ENCODE measurements at regions not wholly inside any gene's neighbourhood (a gene's known extent, or its start where the extent isn't known, plus 50 kb on each side); places are given as distances from the start of the nearest gene placed in this dataset.

DNA sequence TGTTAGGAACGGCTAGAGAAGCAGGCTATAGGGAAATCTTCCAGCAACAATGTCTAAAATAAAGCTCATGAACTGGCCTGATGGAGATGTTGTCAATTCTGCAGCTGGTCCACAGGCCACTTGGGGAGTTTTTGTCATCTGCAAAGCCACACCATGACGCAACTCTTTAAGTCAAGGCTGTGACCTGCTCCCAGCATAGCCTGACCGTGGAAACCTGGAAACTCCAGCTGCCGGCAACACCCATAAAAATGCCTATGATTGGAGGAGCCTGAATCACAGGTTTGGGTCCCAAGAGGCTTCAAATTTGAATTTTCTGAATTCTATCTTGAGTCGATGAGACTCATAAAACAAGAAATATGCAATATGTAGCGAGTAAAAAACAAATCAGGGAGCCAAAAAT, 969.2 kb upstream of the PRKX start:
- no peak overlapping the region for H3K27ac ChIP-seq
- no peak overlapping the region for H3K4me3 ChIP-seq (ENCODE audit: low read depth, low read length)
- H3K27me3 ChIP-seq (ENCODE audit: control insufficient read depth, insufficient read depth, low read length), result no peaks in the 10 kb centered on the region
- no peaks in the 10 kb centered on the region for H3K4me1 ChIP-seq
- no peaks in the 10 kb centered on the region for H3K79me2 ChIP-seq
- H3K9me3 ChIP-seq (ENCODE audit: control insufficient read depth, low read length), result no peaks in the 10 kb centered on the region
- H3K4me2 ChIP-seq (ENCODE audit: low read length), result no peak overlapping the region
- H3K36me3 ChIP-seq (ENCODE audit: control insufficient read depth, insufficient read depth, low read length), result no peaks in the 10 kb centered on the region
- TF ChIP-seq, protein P1, sequence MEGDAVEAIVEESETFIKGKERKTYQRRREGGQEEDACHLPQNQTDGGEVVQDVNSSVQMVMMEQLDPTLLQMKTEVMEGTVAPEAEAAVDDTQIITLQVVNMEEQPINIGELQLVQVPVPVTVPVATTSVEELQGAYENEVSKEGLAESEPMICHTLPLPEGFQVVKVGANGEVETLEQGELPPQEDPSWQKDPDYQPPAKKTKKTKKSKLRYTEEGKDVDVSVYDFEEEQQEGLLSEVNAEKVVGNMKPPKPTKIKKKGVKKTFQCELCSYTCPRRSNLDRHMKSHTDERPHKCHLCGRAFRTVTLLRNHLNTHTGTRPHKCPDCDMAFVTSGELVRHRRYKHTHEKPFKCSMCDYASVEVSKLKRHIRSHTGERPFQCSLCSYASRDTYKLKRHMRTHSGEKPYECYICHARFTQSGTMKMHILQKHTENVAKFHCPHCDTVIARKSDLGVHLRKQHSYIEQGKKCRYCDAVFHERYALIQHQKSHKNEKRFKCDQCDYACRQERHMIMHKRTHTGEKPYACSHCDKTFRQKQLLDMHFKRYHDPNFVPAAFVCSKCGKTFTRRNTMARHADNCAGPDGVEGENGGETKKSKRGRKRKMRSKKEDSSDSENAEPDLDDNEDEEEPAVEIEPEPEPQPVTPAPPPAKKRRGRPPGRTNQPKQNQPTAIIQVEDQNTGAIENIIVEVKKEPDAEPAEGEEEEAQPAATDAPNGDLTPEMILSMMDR (IDR thresholded peaks at IDR 0.05), result no peak
- no peak overlapping the region for H2AFZ ChIP-seq
- H3K9ac ChIP-seq, result no peak overlapping the region

DNA sequence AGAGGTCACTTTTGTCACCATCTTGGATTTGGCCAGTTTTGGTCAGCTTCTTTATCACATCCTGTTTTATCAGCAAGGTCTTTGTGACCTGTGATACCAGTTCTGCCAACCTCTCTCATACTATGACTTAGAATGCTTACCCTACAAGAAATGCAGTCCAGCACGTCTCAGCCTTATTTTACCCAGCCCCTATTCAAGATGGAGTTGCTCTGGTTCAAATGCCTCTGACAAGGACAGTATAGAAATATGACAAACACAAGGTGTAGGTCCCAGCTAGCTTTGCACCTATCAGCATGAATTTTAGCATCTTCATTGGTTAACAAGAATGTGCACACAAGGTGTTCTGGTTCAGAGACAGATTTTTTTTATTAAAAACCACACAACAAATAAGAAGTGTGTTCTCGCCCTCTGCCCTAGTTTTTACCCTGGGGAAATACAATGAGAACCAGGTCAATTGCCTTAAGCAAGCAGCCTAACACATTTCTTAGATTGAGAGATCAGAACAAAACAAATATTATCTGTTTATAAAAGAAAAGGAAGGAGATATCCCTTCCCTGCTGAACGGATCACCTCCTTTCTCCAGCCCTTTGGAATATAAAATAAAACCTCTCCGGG, 962.3 kb upstream of the PRKX start:
- H3K27ac ChIP-seq, result no peak overlapping the region
- no peaks in the 10 kb centered on the region for H3K9me3 ChIP-seq (ENCODE audit: control insufficient read depth, low read length)
- H3K4me1 ChIP-seq, result no peaks in the 10 kb centered on the region
- TF ChIP-seq, protein P1 (IDR thresholded peaks at IDR 0.05), result no peak
- H3K27me3 ChIP-seq (ENCODE audit: control insufficient read depth, insufficient read depth, low read length), result no peaks in the 10 kb centered on the region
- no peak overlapping the region for H3K4me2 ChIP-seq (ENCODE audit: low read length)
- H3K9ac ChIP-seq, result no peak overlapping the region
- H3K79me2 ChIP-seq, result no peaks in the 10 kb centered on the region
- no peaks in the 10 kb centered on the region for H3K36me3 ChIP-seq (ENCODE audit: control insufficient read depth, insufficient read depth, low read length)
- H2AFZ ChIP-seq, result no peak overlapping the region
- no peak overlapping the region for H3K4me3 ChIP-seq (ENCODE audit: low read depth, low read length)

DNA sequence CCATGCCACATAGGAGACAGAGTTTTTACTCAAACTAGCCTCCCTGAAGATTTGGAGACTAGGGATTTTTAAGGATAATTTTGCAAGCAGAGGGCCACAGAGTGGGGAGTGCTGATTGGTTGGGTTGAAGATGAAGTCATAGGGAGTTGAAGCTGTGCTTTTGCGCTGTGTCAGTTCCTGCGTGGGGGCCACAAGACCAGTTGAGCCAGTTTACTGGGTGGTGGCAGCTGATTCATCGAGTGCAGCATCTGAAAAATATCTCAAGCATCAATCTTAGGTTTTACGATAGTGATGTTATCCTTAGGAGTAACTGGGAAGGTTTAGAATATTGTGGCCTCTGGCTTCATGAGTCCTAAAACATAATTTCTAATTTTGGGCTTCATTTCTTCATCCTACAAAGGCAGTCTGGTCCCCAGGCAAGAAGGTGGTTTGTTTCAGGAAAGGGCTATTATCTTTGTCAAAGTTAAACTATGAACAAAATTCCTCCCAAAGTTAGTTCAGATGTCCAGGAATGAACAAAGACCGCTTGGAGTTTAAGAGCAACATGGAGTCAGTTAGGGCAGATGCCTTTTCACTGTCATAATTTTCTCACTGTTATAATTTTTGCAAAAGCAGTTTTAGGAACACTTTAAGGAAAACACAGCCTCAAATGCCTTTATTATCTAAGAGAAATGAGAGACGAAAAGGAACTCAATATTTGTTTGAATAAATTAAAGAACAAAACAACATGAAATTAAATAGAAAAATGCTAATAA, 960.8 kb upstream of the PRKX start:
- Histone ChIP-seq H3K79me2 (no peaks in the 10 kb centered on the region), H2AFZ (no peak overlapping the region), H3K4me2 (ENCODE audit: low read length) (no peak overlapping the region), H3K27ac (no peak overlapping the region), H3K9ac (no peak overlapping the region), H3K36me3 (ENCODE audit: control insufficient read depth, insufficient read depth, low read length) (no peaks in the 10 kb centered on the region), H3K4me1 (no peaks in the 10 kb centered on the region), H3K27me3 (ENCODE audit: control insufficient read depth, insufficient read depth, low read length) (no peaks in the 10 kb centered on the region), H3K9me3 (ENCODE audit: control insufficient read depth, low read length) (no peaks in the 10 kb centered on the region), H3K4me3 (ENCODE audit: low read depth, low read length) (no peak overlapping the region)
- TF ChIP-seq, protein P1 (IDR thresholded peaks at IDR 0.05), result no peak

DNA sequence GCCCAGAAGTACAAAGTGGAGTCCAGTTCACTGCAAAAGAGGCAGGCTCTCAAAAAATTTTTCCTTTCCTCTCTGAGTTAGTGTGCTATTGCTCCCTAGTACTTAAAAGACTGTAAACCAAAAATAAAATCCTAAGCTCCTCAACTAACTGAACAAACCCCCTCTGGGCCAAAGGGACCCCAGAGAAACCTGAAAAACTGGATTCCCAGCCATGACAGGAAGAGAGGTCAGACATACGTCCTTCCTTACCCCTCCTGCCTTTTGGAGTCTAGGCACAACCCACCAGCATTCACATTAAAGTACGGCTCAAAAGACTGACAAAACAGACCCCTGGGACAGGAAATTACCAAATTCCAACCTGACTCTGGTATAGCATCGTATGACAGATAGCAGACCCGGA, 957.9 kb upstream of the PRKX start:
- Histone ChIP-seq H3K27ac (no peak overlapping the region), H3K4me3 (ENCODE audit: low read depth, low read length) (no peak overlapping the region), H3K36me3 (ENCODE audit: control insufficient read depth, insufficient read depth, low read length) (no peaks in the 10 kb centered on the region), H2AFZ (no peak overlapping the region), H3K4me2 (ENCODE audit: low read length) (no peak overlapping the region), H3K9me3 (ENCODE audit: control insufficient read depth, low read length) (no peaks in the 10 kb centered on the region), H3K27me3 (ENCODE audit: control insufficient read depth, insufficient read depth, low read length) (no peaks in the 10 kb centered on the region), H3K4me1 (no peaks in the 10 kb centered on the region), H3K79me2 (no peaks in the 10 kb centered on the region), H3K9ac (no peak overlapping the region)
- TF ChIP-seq, protein P1 (IDR thresholded peaks at IDR 0.05), result no peak

DNA sequence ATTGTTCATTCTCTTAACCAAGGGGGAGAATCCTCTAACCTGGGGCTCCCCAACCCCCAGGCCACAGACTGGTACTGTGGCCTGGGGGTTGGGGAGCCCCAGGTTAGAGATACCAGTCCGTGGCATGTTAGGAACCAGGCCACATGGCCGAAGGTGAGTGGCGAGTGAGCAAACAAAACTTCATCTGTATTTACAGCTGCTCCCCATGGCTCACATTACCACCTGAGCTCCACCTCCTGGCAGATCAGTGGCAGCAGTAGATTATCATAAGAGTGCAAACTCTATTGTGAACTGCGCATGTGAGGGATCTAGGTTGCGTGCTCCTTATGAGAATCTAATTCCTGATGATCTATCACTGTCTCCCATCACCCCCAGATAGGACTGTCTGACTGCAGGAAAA, 957.2 kb upstream of the PRKX start:
- TF ChIP-seq, protein P1 (IDR thresholded peaks at IDR 0.05), result no peak
- no peaks in the 10 kb centered on the region for H3K79me2 ChIP-seq
- no peaks in the 10 kb centered on the region for H3K9me3 ChIP-seq (ENCODE audit: control insufficient read depth, low read length)
- no peaks in the 10 kb centered on the region for H3K36me3 ChIP-seq (ENCODE audit: control insufficient read depth, insufficient read depth, low read length)
- no peak overlapping the region for H3K27ac ChIP-seq
- no peaks in the 10 kb centered on the region for H3K27me3 ChIP-seq (ENCODE audit: control insufficient read depth, insufficient read depth, low read length)
- H3K4me1 ChIP-seq, result no peaks in the 10 kb centered on the region
- no peak overlapping the region for H3K4me2 ChIP-seq (ENCODE audit: low read length)
- no peak overlapping the region for H2AFZ ChIP-seq
- H3K4me3 ChIP-seq (ENCODE audit: low read depth, low read length), result no peak overlapping the region
- H3K9ac ChIP-seq, result no peak overlapping the region

Data from parathyroid adenoma (tissue), 2 donors.